WERI-Rb-1 (cell line): ENCODE measurements at regions not wholly inside any gene's neighbourhood (a gene's known extent, or its start where the extent isn't known, plus 50 kb on each side); places are given as distances from the start of the nearest gene placed in this dataset.

Experiments used
- DNase-seq: peaks from one replicate; pipeline ENCODE4 v3.0.0-alpha.2; 2020
- H3K27ac ChIP-seq: fragments of 250-450 bp; sonication (Bioruptor Pico); 2 replicates; pipeline ENCODE4 v1.5.1; 2020; ENCODE audit warnings: mild to moderate bottlenecking, moderate library complexity
- H3K27me3 ChIP-seq: fragments of 250-450 bp; sonication (Bioruptor Pico); 2 replicates; pipeline ENCODE4 v1.5.1; 2021; ENCODE audit warnings: mild to moderate bottlenecking, low read depth, moderate library complexity; ENCODE audit not compliant: insufficient read depth, severe bottlenecking
- H3K36me3 ChIP-seq: fragments of 250-450 bp; sonication (Bioruptor Pico); 2 replicates; pipeline ENCODE4 v1.5.1; 2020; ENCODE audit warnings: mild to moderate bottlenecking, moderate library complexity
- H3K4me3 ChIP-seq: 2 replicates; pipeline ENCODE4 v1.5.1; 2011; ENCODE audit warnings: low read depth, mild to moderate bottlenecking, control low read depth, low read length
- H3K9me3 ChIP-seq: fragments of 250-450 bp; sonication (Bioruptor Pico); 2 replicates; pipeline ENCODE4 v1.5.1; 2021; ENCODE audit warnings: mild to moderate bottlenecking, moderate library complexity; ENCODE audit not compliant: severe bottlenecking
- CTCF ChIP-seq: IDR thresholded peaks from 2 replicates; pipeline ENCODE4 v1.5.1; 2011; ENCODE audit warnings: low read depth, mild to moderate bottlenecking, control low read depth, inconsistent platforms, low read length

- DNase-seq = no peak
- TF ChIP-seq CTCF = no peak
- Histone ChIP-seq H3K27me3 (no peaks in the 10 kb centered on the region), H3K27ac (no peak overlapping the region), H3K9me3 (no peaks in the 10 kb centered on the region), H3K36me3 (no peaks in the 10 kb centered on the region), H3K4me3 (no peak overlapping the region)
Measured at GRCh38 chr11:92861634-92862033, 107.8 kb upstream of the MTNR1B start.

DNA sequence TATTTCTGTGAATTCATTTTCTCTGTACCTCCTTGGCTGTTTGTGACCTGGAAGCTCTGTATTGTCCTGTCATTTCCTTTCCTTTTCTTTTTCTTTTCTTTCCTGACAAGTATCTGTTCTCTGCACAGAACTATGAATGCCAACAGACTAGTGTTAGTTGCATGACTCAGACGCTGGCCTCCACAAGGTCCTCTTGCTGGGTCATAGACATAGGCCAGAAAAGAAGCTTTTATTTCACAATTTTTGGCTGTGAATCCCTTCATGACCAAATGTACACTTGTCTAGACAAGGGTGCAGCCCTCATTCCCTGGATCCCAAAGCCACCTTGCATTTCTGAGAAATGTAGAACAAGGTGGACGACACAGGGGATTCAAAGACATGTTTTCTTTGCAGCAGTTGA is 104.1 kb upstream of the MTNR1B start:
- Histone ChIP-seq H3K27ac (no peak overlapping the region), H3K9me3 (no peaks in the 10 kb centered on the region), H3K27me3 (no peaks in the 10 kb centered on the region), H3K4me3 (no peak overlapping the region), H3K36me3 (no peaks in the 10 kb centered on the region)
- no peak for DNase-seq
- TF ChIP-seq CTCF = no peak

DNA sequence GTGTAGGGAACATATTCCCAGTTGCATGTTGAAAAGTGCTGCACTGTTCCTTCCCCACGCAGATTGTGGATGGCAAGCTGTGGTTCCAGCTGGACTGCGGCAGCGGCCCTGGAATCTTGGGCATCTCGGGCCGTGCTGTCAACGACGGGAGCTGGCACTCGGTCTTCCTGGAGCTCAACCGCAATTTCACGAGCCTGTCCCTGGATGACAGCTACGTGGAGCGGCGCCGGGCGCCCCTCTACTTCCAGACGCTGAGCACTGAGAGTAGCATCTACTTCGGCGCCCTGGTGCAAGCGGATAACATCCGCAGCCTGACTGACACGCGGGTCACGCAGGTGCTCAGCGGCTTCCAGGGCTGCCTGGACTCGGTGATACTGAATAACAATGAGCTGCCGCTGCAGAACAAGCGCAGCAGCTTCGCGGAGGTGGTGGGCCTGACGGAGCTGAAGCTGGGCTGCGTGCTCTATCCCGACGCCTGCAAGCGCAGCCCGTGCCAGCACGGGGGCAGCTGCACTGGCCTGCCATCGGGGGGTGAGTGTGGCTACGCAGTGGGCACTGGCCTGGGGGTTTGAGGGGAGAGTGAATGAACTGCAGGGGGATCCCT is 102.7 kb upstream of the MTNR1B start:
- Histone ChIP-seq H3K36me3 (no peaks in the 10 kb centered on the region), H3K27ac (no peak overlapping the region), H3K9me3 (no peaks in the 10 kb centered on the region), H3K27me3 (no peaks in the 10 kb centered on the region), H3K4me3 (no peak overlapping the region)
- TF ChIP-seq CTCF = no peak
- DNase-seq = no peak

DNA sequence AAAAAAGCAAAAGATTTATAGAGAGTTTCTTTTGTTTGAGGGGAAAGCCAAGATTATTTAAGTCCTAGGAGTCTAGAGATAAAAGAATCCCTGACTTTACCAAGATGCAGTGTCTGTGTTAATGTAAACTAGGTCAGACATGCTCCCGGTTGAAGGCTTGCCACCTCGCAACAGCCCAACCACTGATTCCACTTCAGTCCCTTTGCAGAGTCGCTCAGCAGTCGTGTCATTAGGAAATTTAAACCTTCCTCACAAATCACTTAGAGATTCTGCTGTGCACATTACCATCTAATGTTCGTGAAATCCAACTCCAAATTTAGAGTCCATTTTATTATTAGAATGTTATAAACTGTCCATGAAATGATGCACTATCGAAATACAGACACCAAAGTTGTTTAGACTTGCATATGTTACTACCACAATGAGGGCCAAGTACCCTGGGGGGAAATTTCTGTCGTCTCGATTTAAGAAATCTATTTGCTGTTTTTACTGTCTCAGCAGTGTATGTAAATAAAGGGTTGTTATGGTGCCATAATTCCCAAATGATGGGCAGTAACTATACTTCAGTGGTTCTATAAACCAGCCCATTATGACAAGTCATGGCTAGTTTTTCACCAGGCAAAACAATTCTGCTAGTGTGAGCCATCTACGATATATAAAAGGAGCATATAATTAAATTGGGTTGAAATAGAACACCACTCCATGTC is 101.4 kb upstream of the MTNR1B start:
- no peak for TF ChIP-seq CTCF
- H3K27ac ChIP-seq = no peak overlapping the region
- no peaks in the 10 kb centered on the region for H3K9me3 ChIP-seq
- H3K36me3 ChIP-seq = no peaks in the 10 kb centered on the region
- no peak overlapping the region for H3K4me3 ChIP-seq
- DNase-seq = no peak
- no peaks in the 10 kb centered on the region for H3K27me3 ChIP-seq

GRCh38 chr11:92869716-92870115 is 99.7 kb upstream of the MTNR1B start:
- DNase-seq = no peak
- Histone ChIP-seq H3K36me3 (no peaks in the 10 kb centered on the region), H3K27me3 (no peaks in the 10 kb centered on the region), H3K9me3 (no peaks in the 10 kb centered on the region), H3K27ac (no peak overlapping the region), H3K4me3 (no peak overlapping the region)
- no peak for TF ChIP-seq CTCF
